ENCODE measurements at regions not wholly inside any gene's neighbourhood (a gene's known extent, or its start where the extent isn't known, plus 50 kb on each side); places are given as distances from the start of the nearest gene placed in this dataset.
"Not testable (repeated sequence)": the region's sequence is repeated elsewhere in the genome, so short reads cannot be mapped to it uniquely, and the experiment has no call there.

DNA sequence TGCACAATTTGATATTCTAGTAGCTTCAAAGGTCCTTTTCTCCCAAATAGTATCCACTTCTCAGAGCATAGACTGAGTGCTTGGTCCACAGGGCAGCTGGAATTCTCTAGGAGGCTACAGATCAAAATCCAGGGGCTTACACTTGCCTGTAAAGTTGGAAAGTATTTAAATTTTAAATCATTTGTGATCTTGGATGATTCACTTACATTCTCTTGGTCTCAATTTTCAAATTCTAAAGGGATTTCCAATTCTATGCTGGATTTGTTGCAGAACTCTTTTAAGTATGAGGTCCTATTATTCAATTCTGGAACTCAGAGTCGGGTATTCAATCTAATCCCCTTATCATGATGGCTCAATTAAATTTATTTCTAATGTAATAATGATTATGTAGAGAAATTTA lies 492.3 kb downstream of the NYAP2 start:
- DNase-seq: no peak

DNA sequence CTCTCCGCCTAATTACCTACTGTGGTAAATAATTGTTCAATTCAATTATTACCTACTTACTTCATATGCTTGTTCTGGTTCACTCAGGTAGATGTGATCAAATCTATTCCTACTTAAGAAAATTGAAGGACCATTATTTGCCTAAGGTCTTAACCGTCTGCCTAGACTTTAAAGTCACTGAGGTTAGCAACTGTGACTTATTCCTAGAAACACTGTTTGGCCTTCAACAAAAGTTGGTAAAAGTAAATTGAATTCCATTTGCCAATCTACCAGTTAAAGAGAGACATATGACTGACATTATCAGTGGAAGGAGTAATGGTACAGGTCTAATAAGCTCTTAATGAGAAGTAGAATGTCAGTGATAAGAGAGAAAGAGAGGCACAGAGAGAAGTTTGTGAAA lies 491.5 kb downstream of the NYAP2 start:
- DNase-seq: no peak

DNA sequence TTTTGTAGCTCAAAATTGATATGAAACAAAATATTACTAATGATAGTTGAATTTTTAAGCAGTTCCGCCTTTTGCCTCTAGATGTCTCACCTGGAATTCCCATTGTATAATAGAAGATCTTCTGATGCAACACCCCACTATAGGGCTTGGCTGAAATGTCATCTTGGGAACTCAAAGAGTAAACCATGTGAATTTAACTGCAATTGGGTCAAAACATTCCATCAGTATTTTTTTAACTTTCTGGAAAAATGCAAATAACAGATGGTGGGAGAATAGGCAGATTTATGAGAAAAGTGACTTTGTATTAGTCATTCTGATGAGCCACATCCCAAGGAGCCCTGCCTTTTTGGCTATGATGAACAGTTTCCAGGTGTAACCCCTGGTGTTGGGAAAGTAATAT lies 489.9 kb downstream of the NYAP2 start:
- DNase-seq: no peak

DNA sequence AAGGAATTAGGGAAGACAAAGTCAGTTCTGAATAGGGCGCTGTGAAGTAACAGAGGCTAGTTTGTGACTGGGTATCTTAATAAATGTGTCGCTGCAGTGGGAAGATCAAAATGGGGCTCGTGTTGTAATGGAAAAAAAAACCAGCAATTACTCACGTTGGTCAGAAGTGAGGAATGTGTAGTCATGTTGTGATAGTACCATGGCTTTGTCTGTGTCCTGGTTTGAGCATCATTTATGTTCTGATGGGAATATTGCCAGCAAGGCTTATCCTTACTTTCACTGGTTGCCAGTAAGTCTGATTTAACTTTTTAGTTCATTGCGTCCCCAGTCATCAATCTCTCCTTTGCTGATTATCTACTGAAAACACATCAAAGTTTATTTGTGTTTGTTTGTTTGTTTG lies 467.6 kb downstream of the NYAP2 start:
- DNase-seq: no peak

DNA sequence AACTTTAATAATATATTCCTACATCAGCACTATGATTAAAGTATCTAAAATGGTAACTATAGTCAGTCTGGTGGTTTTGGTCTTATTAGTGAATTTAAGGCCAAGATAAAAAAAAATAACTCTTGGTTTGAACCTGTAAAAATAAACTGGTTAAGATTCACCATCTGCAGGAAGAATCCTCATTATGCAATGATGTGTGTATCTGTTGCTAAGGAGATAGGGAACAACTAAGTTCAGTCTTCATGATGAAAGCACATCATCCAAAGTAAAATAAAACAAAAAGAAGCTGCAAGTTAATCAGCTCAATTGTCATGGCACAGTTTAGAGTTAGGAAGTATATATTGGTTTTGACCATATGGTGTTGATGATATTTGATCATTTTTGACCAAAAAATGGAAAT lies 466.0 kb downstream of the NYAP2 start:
- DNase-seq: no peak

DNA sequence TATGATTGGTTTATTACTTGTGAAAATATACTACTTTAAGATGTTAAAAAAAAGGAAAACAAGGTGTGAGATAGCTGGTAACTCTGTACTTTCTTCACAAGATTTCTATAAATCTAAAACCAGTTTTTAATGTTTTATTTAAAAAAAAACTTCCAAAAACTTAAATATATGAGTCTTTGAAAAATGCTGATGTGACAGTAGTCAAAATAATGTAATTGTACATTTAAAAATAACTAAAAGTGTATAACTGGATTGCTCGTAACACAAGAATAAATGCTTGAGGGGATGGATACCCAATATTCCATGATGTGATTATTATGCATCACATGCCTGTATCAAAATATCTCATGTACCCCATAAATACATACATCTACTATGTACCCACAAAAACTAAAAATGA lies 464.9 kb downstream of the NYAP2 start:
- DNase-seq: no peak

DNA sequence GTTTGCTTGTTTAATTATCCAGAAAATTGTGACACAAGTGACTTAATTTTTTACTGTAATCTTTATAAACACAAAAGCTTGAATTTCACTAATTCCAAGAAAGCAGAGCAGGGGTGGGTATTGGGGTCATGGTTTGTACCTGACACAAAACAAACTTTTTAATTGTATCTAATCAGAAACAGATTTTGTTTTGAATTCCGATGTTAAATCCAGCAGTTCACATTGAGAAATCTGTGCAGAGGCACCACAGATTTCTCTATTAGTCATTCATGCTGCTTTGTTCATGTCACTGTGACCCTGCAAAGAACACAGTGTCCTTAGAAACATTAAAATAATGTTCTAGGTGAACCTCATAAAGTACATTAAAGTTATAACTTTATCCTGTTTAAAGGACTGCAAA lies 443.4 kb downstream of the NYAP2 start:
- no peak for DNase-seq

DNA sequence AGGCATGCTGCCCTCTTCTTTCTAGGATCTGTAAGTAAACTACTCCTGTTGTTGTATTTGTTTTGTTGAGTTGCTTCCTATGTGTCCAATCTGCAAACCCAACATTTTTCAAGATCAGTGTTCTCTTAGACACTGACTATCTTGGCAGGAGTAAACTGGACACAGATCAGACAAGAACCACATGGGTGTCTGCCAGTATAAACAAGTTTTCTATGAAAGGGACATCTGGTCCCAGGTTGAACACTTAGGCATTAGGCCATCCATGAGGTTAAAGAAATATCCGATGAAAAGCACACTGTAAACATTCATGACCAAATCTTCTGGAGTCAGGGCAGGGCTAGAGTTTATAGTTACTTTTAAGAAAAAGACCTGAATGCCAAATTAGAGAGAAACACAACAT lies 441.8 kb downstream of the NYAP2 start:
- no peak for DNase-seq

DNA sequence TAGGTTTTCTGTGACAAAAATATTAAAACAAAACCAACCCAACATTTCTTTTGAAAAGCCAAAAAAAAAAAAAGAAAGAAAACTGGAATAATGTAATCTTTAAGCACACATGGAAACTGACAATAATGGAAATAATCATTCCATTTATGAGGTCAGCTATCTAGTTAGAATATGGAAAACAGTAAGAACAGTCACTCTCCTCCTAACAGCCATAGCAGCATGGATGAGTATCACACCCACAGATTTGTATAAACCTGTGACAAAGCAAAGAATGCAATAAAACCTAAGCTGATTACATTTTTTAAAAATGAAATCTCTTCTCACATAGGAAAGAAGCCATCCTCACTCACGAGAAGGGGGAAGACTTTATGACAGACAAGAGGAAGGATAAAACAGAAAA lies 437.8 kb downstream of the NYAP2 start:
- DNase-seq: no peak

DNA sequence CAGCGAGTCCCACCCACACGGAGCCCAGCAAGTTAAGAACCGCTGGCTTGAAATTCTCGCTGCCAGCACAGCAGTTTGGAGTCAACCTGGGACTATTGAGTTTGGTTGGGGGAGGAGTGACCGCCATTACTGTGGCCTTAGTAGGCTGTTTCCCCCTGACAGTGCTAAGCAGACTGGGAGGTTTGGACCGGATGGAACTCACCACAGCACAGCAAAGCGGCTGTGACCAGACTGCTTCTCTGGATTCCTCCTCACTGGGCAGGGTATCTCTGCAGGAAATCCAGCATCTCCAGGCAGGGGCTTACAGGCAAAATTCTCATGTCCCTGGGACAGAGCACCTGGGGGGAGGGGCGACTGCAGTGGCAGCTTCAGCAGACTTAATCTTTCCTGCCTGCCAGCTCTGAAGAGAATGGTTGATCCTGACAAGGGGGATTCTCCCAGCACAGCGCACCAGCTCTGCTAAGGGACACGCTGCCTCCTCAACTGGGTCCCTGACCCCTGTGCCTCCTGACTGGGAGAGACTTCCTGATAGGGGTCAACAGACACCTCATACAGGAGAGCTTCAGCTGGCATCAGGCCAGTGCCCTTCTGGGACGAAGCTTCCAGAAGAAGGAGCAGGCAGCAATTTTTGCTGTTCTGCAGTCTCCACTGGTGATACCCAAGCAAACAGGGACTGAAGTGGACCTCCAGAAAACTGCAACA lies 425.4 kb downstream of the NYAP2 start:
- DNase-seq: no peak

DNA sequence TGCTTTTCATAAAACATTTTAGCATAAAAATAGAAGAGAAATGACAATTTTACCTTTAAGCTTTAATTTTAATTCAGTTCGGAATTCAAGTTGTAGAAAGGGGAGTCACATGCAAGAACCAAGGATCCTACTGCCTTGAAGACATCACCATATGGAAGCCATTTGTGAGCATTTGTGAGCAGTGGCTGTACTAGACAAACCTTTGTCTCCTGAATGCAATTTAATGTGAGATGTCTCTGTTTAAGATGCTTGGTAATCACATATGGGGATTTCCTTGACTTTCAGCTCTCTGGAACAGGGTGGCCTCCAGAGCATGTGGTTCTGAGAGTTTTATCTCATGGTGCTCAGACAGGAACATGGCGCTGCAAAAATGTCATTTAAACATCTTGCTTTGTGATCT lies 421.8 kb downstream of the NYAP2 start:
- no peak for DNase-seq

DNA sequence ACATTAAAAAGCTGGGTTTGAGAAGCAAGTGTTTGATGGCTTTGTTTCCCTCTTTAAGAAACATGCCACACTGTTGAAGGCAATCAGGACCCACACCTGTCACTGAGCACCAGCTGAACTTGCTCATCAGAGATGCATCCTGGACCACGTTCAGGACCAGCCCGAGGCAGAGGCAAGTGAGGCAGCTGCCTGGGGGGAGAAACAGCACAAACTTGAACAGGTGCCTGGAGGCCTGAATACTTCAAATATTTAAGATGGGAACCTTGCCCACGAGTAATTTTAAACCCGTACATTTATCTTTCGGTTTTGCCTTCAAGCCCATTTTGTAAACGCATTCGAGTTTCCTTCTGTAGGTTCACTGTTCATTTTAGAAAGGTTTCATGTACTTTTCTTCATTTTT lies 421.3 kb downstream of the NYAP2 start:
- DNase-seq: no peak

DNA sequence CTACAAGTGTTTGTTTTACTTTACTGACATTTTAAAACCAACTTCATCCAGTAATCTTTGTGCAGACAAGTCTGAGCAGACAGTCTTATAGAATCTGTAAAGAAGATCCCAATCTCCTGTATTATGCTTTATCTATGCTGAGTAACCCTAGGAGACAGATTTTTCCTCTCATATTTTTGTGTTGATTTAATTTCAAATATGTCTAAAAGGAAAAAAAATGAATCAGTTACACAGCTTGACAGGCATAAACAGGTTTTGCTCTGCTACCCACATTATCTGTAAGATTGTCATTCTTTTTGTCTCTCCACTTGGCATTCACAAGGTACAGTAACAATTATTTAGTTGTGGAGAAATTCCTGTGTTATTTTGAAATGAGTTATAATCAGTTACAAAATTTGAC lies 415.0 kb downstream of the NYAP2 start:
- DNase-seq: no peak

DNA sequence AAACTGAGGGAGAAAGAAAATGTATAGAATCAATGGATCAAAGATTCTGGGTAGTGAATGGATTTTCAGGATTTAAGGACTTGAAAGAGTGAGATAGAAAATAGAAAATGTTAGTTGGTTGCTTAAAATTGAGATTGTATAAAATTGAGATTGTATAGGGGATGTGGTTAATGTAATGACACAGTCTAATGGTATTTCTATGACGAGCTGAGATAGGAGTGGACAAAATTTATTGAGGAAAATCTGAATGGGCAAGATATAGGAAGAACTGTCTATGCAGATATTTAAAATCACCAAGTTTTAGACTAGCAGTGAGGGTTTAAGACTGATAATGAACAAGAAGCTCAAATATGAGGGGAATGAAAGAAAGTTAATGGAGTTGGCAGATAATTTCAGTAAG lies 406.6 kb downstream of the NYAP2 start:
- DNase-seq: no peak

DNA sequence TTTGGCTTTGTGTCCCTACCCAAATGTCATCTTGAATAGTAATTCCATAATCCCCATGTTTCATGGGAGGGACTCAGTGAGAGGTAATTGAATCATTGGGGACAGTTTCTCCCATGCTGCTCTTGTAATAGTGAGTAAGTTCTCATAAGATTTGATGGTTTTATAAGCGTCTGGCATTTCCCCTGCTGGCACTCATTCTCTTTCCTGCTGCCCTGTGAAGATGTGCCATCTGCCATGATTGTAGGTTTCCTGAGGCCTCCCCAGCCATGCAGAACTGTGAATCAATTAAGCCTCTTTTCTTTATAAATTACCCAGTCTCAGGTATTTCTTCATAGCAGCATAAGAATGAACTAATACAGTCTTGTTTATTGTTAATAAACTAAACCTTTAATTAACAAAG lies 402.6 kb downstream of the NYAP2 start:
- DNase-seq: not testable (repeated sequence)

DNA sequence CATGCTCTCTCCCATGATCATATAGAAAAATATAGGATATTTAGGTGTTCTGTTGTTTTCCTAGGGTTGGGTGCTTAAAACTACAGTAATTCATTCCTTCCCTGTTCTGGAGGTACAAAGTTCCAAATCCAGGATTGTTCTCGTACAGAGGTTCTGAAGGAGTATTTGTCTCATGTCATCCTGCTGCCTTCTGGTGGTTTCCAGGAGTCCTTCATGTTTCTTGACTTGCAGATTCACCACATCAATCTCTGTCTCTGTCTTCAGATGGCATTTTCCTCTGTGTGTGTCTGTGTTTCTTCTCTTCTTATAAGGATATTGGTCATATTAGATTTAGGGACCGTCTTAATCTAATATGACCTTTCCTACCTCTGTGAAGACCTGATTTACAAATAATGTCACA lies 397.9 kb downstream of the NYAP2 start:
- DNase-seq: no peak

DNA sequence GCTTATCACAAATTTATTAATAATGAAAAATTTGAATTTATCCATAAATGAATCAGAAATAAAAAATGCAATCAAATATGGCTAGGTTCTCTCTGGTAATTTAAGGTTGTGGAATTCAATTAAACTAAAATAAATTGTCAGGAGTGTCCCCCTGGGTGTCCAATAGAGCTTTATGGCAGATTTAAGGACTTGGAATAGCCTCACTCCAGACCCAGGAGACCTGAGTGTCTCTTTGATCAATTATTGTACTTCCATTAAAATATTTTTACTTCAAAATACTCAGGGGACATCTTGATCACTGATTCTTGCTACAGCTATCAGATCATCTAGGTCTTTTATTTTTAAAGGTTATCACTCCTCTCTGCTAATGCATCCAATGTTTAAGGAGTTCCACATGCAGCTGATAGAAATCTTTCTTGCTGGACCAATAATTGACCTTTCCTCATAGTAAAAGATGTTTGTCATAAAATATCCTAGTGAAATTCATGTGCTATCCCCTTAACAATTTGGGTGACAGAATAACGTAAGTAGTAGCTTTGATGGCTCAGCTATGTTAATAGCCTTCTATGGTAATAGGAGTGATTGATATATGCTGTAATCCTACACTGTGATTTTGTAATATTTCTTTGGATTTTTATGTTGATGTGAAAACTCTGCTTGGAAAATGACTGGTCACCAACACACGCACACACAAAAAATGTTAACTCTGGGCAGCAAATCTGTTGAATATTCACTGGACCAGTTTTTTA lies 395.3 kb downstream of the NYAP2 start:
- DNase-seq: no peak

DNA sequence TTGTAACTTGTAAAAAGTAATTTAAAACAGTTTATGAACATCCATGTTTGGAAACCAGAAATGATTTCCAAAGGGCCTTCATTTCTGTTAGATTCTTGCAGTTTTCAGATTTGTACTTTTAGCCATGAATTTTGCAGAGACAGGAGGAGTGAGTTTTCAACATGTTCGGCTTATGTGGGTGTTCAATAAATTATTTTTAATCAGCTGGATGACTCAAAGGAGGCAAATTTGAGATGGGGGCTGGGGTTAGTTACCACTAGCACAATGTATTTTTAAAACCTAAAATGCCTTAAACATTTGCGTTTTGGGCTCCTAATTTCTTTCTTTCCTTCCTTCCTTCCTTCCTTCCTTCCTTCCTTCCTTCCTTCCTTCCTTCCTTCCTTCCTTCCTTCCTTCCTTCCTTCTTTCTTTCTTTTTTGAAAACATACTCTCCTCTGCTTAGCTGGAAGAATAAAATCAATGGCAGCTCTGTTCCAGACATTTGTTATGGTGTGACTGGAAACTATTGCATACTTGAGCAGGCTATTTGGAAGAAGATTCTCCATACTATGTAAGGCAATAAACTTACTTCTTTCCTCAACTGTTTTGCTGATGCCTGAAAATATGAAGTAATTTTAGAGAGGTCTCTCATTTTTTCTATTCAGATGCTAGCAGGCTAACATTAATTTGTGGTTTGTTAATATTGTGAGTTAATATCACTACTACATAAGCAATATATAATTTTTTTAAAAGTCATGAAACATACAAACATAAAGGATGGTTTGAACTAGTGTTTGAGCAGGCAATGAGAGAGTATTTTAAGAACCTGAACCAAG lies 394.4 kb downstream of the NYAP2 start:
- no peak for DNase-seq

DNA sequence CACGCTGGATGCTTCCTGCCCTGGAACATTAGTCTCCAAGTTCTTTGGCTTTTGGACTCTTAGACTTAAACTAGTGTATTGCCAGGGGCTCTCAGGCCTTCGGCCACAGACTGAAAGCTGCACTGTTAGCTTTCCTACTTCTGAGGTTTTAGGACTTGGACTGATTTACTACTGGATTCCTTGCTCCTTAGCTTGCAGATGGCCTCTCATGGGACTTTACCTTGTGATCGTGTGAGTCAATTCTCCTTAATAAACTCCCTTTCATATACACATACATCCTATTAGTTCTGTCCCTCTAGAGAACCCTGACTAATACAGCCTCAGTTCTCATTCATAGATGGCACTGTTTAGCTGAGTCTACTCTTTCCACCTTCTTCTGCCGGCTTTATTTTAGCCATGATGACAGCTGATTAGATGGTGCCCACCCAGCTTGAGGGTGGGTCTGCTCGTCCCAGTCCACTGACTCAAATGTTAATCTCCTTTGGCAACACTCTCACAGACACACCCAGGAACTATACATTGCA lies 389.1 kb downstream of the NYAP2 start:
- no peak for DNase-seq

DNA sequence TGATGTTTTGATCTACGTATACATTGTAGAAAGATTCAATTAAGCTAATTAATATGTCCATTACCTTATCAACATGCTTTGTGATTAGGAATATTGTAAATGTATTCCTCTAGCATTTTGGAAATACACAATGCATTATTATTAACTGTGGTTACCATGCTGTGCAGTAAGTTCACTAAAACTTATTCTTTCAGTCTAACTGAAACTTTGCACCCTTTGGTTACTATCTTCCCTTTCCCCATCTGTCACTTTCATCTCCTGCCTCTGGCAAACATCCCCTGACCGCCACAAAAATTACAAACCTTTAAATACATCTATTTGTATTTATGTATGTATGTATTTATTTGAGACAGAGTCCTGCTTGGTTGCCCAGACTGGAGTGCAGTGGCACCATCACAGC lies 388.0 kb downstream of the NYAP2 start:
- no peak for DNase-seq

DNA sequence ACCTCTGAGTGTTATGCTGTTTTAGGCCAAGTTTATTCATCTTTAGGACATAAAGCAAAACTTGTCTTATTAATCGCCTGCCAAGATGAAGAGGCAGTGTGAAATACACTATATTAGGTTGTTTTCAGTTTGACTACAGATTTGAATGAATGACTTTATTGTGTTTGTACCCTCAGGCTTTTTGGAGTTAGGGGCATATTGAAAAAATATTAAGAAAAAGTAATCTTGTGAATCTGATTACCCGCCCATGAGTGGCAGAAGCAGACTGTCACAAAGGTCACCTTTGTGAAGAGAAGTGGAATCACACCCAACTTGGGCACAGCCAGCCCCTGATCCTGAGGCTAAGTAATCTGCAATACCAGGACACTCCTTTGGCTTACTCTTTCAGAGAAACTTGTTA lies 382.5 kb downstream of the NYAP2 start:
- no peak for DNase-seq

DNA sequence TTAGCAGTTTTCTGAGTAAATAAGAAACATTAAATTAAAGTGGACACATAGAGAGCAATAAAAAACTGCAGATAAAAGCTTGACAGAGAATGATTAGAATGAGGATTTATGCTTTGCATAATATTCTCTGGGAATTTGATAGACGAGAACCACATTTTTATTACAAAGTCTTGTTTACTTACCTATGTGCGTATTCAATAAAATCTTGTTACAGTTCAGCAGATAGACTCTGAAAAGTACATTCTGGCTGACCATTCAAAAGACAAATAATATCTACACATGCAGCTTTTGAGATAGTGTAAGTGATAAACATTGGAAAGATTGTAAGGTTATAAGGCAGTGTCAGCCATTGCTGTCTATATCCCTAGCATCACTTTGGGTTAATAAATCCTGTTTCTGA lies 381.6 kb downstream of the NYAP2 start:
- DNase-seq: no peak

DNA sequence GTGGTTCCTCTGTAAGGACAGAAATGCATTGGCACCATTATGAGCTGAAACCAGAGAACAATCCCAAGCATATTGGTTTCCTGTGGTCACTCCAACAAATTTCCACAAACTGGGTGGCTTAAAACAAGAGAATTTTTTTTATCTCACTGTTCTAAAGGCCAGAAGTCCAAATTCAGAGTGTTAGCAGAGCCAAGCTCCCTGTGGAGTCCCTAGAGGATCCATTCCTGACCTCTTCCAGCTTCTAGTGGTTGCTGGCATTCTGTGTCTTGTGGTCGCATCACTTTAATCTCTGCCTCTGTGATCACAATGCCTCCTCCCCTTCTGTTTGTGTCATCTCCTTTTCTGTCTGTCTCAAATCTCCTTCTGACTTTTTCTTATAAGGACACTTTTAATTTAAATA lies 380.3 kb downstream of the NYAP2 start:
- no peak for DNase-seq

DNA sequence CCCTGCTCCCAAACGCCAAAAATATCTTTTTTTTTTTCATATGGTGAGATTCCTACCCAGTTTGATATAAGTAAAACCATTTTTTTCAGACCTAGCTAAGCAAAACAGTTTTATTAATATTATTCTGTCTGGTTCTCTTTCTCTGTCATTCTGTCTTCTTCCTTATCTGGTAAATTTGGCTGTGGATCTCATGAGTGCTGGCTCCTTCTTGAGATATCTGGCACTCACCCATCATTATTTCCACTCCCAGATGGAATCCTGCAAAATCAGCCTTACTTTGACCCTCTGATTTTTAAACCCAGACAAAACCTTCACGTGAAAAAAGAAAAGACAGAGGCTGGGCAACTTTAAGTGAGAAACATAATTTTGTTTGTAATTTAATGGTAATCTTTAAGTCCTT lies 373.6 kb downstream of the NYAP2 start:
- no peak for DNase-seq
